H1 (cell line): ENCODE measurements at regions not wholly inside any gene's neighbourhood (a gene's known extent, or its start where the extent isn't known, plus 50 kb on each side); places are given as distances from the start of the nearest gene placed in this dataset.

Source experiments
- BCL11A ChIP-seq, 2 experiments: IDR thresholded peaks; one replicate each; pipeline ENCODE4 v1.6.1; 2011; ENCODE audit warnings: low read depth in 2 of 2, low read length in 2 of 2, mild to moderate bottlenecking in 2 of 2
- CHD7 ChIP-seq: fragments of 300-600 bp; sonication (generic); IDR thresholded peaks from 2 replicates; pipeline ENCODE4 v1.7.1; 2012; ENCODE audit warnings: low read length, moderate library complexity, mild to moderate bottlenecking, inconsistent platforms; ENCODE audit not compliant: insufficient replicate concordance
- EP300 ChIP-seq, 2 experiments: IDR thresholded peaks; 1 replicate in 1 of 2; 2 replicates in 1 of 2; pipeline ENCODE4 v1.6.1; 2011 to 2012; ENCODE audit warnings: low read depth in 2 of 2, low read length in 2 of 2, mild to moderate bottlenecking in 2 of 2, borderline replicate concordance in 1 of 2, inconsistent platforms in 1 of 2, moderate library complexity in 1 of 2
- RAD21 ChIP-seq, 2 experiments: IDR thresholded peaks in 1 of 2; conservative IDR thresholded peaks in 1 of 2; 2 replicates each; pipeline ENCODE4 v1.6.1; 2011; ENCODE audit warnings: low read depth in 2 of 2, low read length in 2 of 2, improper control_type of control experiment in 1 of 2, inconsistent platforms in 1 of 2, mild to moderate bottlenecking in 1 of 2, moderate library complexity in 1 of 2
- SP4 ChIP-seq: IDR thresholded peaks from 2 replicates; pipeline ENCODE4 v1.6.1; 2012; ENCODE audit warnings: low read length, inconsistent platforms
- TEAD4 ChIP-seq: IDR thresholded peaks from 2 replicates; pipeline ENCODE4 v1.6.1; 2012; ENCODE audit warnings: low read depth, low read length, inconsistent platforms, mixed read lengths
- TF ChIP-seq, protein P1 (sequence below), 3 experiments: IDR thresholded peaks; 1 replicate in 2 of 3; 2 replicates in 1 of 3; pipeline versions ENCODE4 v1.5.1 to v1.6.1; 2011; ENCODE audit warnings: low read length in 3 of 3, mild to moderate bottlenecking in 3 of 3, inconsistent platforms in 2 of 3, low read depth in 1 of 3, moderate library complexity in 1 of 3; ENCODE audit not compliant: insufficient read depth in 1 of 3; ENCODE audit errors: control extremely low read depth in 1 of 3

GRCh38 chr17:72580321-72581127 lies 459.7 kb downstream of the SOX9 start (continued):
- TF ChIP-seq, protein P1, sequence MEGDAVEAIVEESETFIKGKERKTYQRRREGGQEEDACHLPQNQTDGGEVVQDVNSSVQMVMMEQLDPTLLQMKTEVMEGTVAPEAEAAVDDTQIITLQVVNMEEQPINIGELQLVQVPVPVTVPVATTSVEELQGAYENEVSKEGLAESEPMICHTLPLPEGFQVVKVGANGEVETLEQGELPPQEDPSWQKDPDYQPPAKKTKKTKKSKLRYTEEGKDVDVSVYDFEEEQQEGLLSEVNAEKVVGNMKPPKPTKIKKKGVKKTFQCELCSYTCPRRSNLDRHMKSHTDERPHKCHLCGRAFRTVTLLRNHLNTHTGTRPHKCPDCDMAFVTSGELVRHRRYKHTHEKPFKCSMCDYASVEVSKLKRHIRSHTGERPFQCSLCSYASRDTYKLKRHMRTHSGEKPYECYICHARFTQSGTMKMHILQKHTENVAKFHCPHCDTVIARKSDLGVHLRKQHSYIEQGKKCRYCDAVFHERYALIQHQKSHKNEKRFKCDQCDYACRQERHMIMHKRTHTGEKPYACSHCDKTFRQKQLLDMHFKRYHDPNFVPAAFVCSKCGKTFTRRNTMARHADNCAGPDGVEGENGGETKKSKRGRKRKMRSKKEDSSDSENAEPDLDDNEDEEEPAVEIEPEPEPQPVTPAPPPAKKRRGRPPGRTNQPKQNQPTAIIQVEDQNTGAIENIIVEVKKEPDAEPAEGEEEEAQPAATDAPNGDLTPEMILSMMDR (IDR thresholded peaks at IDR 0.05; ENCODE audit: control extremely low read depth in 1 of 3, insufficient read depth in 1 of 3, low read depth in 1 of 3, low read length in 3 of 3), result no peak
- TF ChIP-seq BCL11A (IDR thresholded peaks at IDR 0.05; ENCODE audit: low read depth in 2 of 2, low read length in 2 of 2) (no peak), EP300 (IDR thresholded peaks at IDR 0.05; ENCODE audit: borderline replicate concordance in 1 of 2, low read depth in 2 of 2, low read length in 2 of 2) (no peak), TEAD4 (no peak), RAD21 (IDR thresholded peaks at IDR 0.05 in 1 of 2, conservative IDR thresholded peaks at IDR 0.05 in 1 of 2; ENCODE audit: low read depth in 2 of 2, low read length in 2 of 2) (no peak), CHD7 (no peak), SP4 (no peak)
